Heart left ventricle (tissue), 13 donors: ENCODE measurements at regions not wholly inside any gene's neighbourhood (a gene's known extent, or its start where the extent isn't known, plus 50 kb on each side); places are given as distances from the start of the nearest gene placed in this dataset.

Experiments used
- CTCF ChIP-seq, 12 donors: fragments of 200-600 bp; sonication (generic) in 4 of 12; IDR thresholded peaks; one replicate each; pipeline versions ENCODE4 v1.5.0 to v1.8.0; 2018 to 2022; ENCODE audit warnings: antibody characterized with exemption in 12 of 12, mild to moderate bottlenecking in 5 of 12
- POLR2A ChIP-seq, 2 donors: fragments of 450-650 bp; IDR thresholded peaks; one replicate each; pipeline ENCODE4 v1.6.1; 2017; ENCODE audit warnings: antibody characterized with exemption in 2 of 2, mild to moderate bottlenecking in 2 of 2, moderate library complexity in 2 of 2
- donor health status: ischemic (EF 13 %, LVEDD 7.1; RV severe dilation, severe dysfunction).
- donor health status: DM: no; HTN: yes; CAD: no.
- donor health status: DM: no; HTN: no; CAD: no.
- donor health status: ischemic (EF 25% LVEDD 6.9; RV normal size, moderate dysfunction).
- donor health status: ischemic (EF 25% LVEDD 5.7; RV mildly dilated, moderate dysfunction).
- donor health status: ischemic (EF 35%, LVEDD 5.7; RV mildly dilated, moderate dysfunction).
- donor health status: nonischemic (EF 11% LVEDD 7.7; RV severe dilation, severe dysfunction).
- donor health status: DM: yes; HTN: yes; CAD: no.
- donor health status: PGD.
- donor health status: ischemic (EF 29% LVEDD 5.4; RV normal size, mild dysfunction).
- donor health status: nonischemic (EF 23%, LVEDD 6.1; RV moderate dilation, normal function).

GRCh38 chr9:108093773-108094675, 604.5 kb upstream of the KLF4 start:
- TF ChIP-seq CTCF (IDR thresholded peaks at IDR 0.05) (no peak), POLR2A (IDR thresholded peaks at IDR 0.05) (no peak)
